PC-9 (cell line): ENCODE measurements at regions not wholly inside any gene's neighbourhood (a gene's known extent, or its start where the extent isn't known, plus 50 kb on each side); places are given as distances from the start of the nearest gene placed in this dataset.

Experiments
- BruUV-seq: library from RNA; stranded (reverse); fragments of 400-500 nt; replicated peaks from 2 replicates; lab custom pipeline; 2021; lab: Mats Ljungman, UMichigan
- CTCF ChIA-PET: fragments of 300-600 bp; sonication (Branson Sonifier 250); formaldehyde crosslinking; loops from one replicate; lab custom pipeline; 2022; ENCODE audit warnings: antibody characterized with exemption; lab: Charles Lee
- POLR2A ChIA-PET: fragments of 300-600 bp; sonication (Branson Sonifier 250); formaldehyde crosslinking; loops from one replicate; lab custom pipeline; 2022; ENCODE audit warnings: antibody characterized with exemption; ENCODE audit not compliant: unreplicated experiment; lab: Charles Lee
- DNase-seq, 2 experiments: peaks; one replicate each; pipeline versions ENCODE4 v3.0.0 to v3.0.0-alpha.2; 2015 to 2022; ENCODE audit warnings: mixed read lengths in 1 of 2
- H2AFZ ChIP-seq: fragments of 200-600 bp; sonication (generic); 2 replicates; pipeline ENCODE4 v1.8.1; 2017; ENCODE audit warnings: antibody characterized with exemption
- H3F3A ChIP-seq: fragments of 200-600 bp; sonication (generic); 2 replicates; pipeline ENCODE4 v1.8.1; 2017; ENCODE audit warnings: antibody characterized with exemption, mild to moderate bottlenecking, low read depth; ENCODE audit not compliant: insufficient read depth
- H3K27ac ChIP-seq: fragments of 200-600 bp; sonication (generic); 2 replicates; pipeline ENCODE4 v1.6.1; 2016; ENCODE audit warnings: mixed run types
- H3K27me3 ChIP-seq: fragments of 200-600 bp; sonication (generic); 2 replicates; pipeline ENCODE4 v1.6.1; 2016; ENCODE audit warnings: low read depth, mixed run types; ENCODE audit not compliant: insufficient read depth
- H3K36me3 ChIP-seq: fragments of 200-600 bp; sonication (generic); 2 replicates; pipeline ENCODE4 v1.6.1; 2016; ENCODE audit warnings: low read depth, mixed run types
- H3K4me1 ChIP-seq: fragments of 200-600 bp; sonication (generic); replicated peaks from 2 replicates; pipeline ENCODE4 v1.6.1; 2016; ENCODE audit warnings: mixed run types; ENCODE audit not compliant: insufficient read depth
- H3K4me2 ChIP-seq: fragments of 200-600 bp; sonication (generic); 2 replicates; pipeline ENCODE4 v1.6.1; 2017; ENCODE audit warnings: mixed run types
- H3K4me3 ChIP-seq: fragments of 200-600 bp; sonication (generic); 2 replicates; pipeline ENCODE4 v1.6.1; 2016; ENCODE audit warnings: mixed run types
- H3K79me2 ChIP-seq: fragments of 200-600 bp; sonication (generic); 2 replicates; pipeline ENCODE4 v1.6.1; 2017; ENCODE audit warnings: low read depth, mixed run types
- H3K9me2 ChIP-seq: fragments of 200-600 bp; sonication (generic); 2 replicates; pipeline ENCODE4 v1.8.1; 2017; ENCODE audit warnings: mild to moderate bottlenecking; ENCODE audit not compliant: insufficient read depth
- H3K9me3 ChIP-seq: fragments of 200-600 bp; sonication (generic); 2 replicates; pipeline ENCODE4 v1.8.1; 2016; ENCODE audit warnings: low read depth; ENCODE audit not compliant: insufficient read depth
- H4K20me1 ChIP-seq: fragments of 200-600 bp; sonication (generic); 2 replicates; pipeline ENCODE4 v1.8.1; 2017; ENCODE audit not compliant: insufficient read depth
- EZH2 ChIP-seq: fragments of 200-600 bp; sonication (generic); IDR thresholded peaks from 2 replicates; pipeline ENCODE4 v1.8.0; 2017; ENCODE audit warnings: antibody characterized with exemption, low read depth
- intact Hi-C: fragments of 100-400 bp; cut with micrococcal nuclease; formaldehyde crosslinking; loops from one replicate; pipeline ENCODE4 v1.10.0; 2022; ENCODE audit not compliant: unreplicated experiment
- TF ChIP-seq, protein P1 (sequence below): fragments of 200-600 bp; sonication (generic); conservative IDR thresholded peaks from 2 replicates; pipeline ENCODE4 v1.6.1; 2017; ENCODE audit warnings: mixed run types, antibody characterized with exemption, mild to moderate bottlenecking, moderate library complexity

DNA sequence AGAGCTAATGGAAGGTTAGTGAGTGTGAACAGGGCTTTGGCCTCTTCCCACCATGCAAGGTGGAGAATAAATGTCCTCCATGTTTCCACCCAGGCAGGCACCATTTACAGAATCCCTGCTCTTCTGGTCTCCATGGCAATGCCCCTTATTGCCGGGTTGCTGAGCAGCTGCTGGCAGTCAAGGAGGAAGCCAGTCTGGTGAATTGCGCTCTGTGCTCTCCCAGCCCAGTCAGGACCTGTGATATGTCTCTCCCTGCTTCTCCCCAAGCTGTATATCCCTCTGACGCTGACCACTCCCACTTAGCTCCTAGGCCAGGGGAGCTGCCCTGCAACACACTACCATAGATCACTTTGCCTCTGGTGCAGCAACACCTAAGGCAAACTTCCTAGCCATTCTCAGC is 402.1 kb upstream of the ERCC4 start:
- Histone ChIP-seq H3K4me2 (no peak overlapping the region), H3K4me3 (no peak overlapping the region), H3K4me1 (no peaks in the 10 kb centered on the region), H3F3A (no peaks in the 10 kb centered on the region), H4K20me1 (no peaks in the 10 kb centered on the region; the same call in 1 of the 2 replicates), H3K27me3 (no peaks in the 10 kb centered on the region), H3K9me2 (no peaks in the 10 kb centered on the region), H3K79me2 (no peaks in the 10 kb centered on the region), H2AFZ (no peak overlapping the region), H3K27ac (no peak overlapping the region), H3K36me3 (no peaks in the 10 kb centered on the region), H3K9me3 (0 out of 2 replicates have a peak, but pooled peaks cover 7% of the 10 kb centered on the region)
- ChIA-PET CTCF (no interaction called here), POLR2A (no interaction called here)
- no peak for TF ChIP-seq EZH2
- TF ChIP-seq, protein P1, sequence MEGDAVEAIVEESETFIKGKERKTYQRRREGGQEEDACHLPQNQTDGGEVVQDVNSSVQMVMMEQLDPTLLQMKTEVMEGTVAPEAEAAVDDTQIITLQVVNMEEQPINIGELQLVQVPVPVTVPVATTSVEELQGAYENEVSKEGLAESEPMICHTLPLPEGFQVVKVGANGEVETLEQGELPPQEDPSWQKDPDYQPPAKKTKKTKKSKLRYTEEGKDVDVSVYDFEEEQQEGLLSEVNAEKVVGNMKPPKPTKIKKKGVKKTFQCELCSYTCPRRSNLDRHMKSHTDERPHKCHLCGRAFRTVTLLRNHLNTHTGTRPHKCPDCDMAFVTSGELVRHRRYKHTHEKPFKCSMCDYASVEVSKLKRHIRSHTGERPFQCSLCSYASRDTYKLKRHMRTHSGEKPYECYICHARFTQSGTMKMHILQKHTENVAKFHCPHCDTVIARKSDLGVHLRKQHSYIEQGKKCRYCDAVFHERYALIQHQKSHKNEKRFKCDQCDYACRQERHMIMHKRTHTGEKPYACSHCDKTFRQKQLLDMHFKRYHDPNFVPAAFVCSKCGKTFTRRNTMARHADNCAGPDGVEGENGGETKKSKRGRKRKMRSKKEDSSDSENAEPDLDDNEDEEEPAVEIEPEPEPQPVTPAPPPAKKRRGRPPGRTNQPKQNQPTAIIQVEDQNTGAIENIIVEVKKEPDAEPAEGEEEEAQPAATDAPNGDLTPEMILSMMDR = no peak
- intact Hi-C loops = no loop called here
- no TSS peak for BruUV-seq
- DNase-seq = no peak

- intact Hi-C loops = no loop called here
- Histone ChIP-seq H4K20me1 (no peaks in the 10 kb centered on the region; the same call in 1 of the 2 replicates), H3K4me3 (no peak overlapping the region), H2AFZ (no peak overlapping the region), H3K4me1 (no peaks in the 10 kb centered on the region), H3K79me2 (no peaks in the 10 kb centered on the region), H3F3A (no peaks in the 10 kb centered on the region), H3K9me2 (no peaks in the 10 kb centered on the region), H3K9me3 (0 out of 2 replicates have a peak, but pooled peaks cover 4% of the 10 kb centered on the region), H3K27me3 (no peaks in the 10 kb centered on the region), H3K4me2 (no peak overlapping the region), H3K27ac (no peak overlapping the region), H3K36me3 (no peaks in the 10 kb centered on the region)
- ChIA-PET POLR2A (no interaction called here), CTCF (no interaction called here)
- no peak for TF ChIP-seq EZH2
- TF ChIP-seq, protein P1 = no peak
- no peak for DNase-seq
- BruUV-seq = no TSS peak
These were observed 400.1 kb upstream of the ERCC4 start for GRCh38 chr16:13519871-13520270.

GRCh38 chr16:13521356-13521755 is 398.6 kb upstream of the ERCC4 start:
- BruUV-seq = no TSS peak
- H3K9me3 ChIP-seq = 0 out of 2 replicates have a peak, but pooled peaks cover 4% of the 10 kb centered on the region
- no peaks in the 10 kb centered on the region for H3K79me2 ChIP-seq
- no peaks in the 10 kb centered on the region for H3K27me3 ChIP-seq
- no peaks in the 10 kb centered on the region for H3K36me3 ChIP-seq
- H3F3A ChIP-seq = no peaks in the 10 kb centered on the region
- no peak overlapping the region for H3K27ac ChIP-seq
- no peaks in the 10 kb centered on the region for H3K4me1 ChIP-seq
- no peak for DNase-seq
- TF ChIP-seq, protein P1 = no peak
- TF ChIP-seq EZH2 = no peak
- no peaks in the 10 kb centered on the region for H3K9me2 ChIP-seq
- intact Hi-C loops = no loop called here
- ChIA-PET POLR2A (no interaction called here), CTCF (no interaction called here)
- H2AFZ ChIP-seq = no peak overlapping the region
- no peaks in the 10 kb centered on the region; the same call in 1 of the 2 replicates for H4K20me1 ChIP-seq
- H3K4me3 ChIP-seq = no peak overlapping the region
- no peak overlapping the region for H3K4me2 ChIP-seq
